Iris pigment epithelial cell (primary cell): ENCODE measurements at regions not wholly inside any gene's neighbourhood (a gene's known extent, or its start where the extent isn't known, plus 50 kb on each side); places are given as distances from the start of the nearest gene placed in this dataset.
"Not testable (repeated sequence)": the region's sequence is repeated elsewhere in the genome, so short reads cannot be mapped to it uniquely, and the experiment has no call there.

Source experiments
- DNase-seq: peaks from one replicate; pipeline ENCODE4 v3.0.0-alpha.2; 2011; ENCODE audit warnings: low read depth

- no peak for DNase-seq
Observed at GRCh38 chr11:57047610-57048009, 58.9 kb downstream of the OR5AK2 start.

GRCh38 chr11:57049749-57050148 is 61.0 kb downstream of the OR5AK2 start:
- no peak for DNase-seq

- no peak for DNase-seq
Observed at GRCh38 chr11:57054817-57055216, 66.1 kb downstream of the OR5AK2 start.

DNA sequence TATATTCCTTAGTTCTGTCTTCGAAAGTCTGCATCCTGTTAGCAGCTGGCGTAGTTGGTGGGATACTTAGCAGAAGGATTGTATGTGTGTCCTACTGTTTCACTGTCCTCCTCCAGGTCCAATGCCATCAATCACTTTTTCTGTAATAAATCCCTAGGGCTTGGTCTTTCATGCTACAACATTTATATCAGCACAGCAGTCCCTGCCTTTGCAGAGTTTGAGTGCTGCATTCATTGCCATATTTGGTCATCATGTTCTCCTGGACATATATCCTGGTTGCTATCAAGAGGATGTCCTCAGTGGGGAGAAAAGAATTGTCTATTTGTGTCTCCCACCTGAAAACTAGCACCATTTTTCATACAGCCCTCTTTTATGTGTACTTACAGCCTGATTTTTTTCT is 67.0 kb downstream of the OR5AK2 start:
- no peak for DNase-seq

DNA sequence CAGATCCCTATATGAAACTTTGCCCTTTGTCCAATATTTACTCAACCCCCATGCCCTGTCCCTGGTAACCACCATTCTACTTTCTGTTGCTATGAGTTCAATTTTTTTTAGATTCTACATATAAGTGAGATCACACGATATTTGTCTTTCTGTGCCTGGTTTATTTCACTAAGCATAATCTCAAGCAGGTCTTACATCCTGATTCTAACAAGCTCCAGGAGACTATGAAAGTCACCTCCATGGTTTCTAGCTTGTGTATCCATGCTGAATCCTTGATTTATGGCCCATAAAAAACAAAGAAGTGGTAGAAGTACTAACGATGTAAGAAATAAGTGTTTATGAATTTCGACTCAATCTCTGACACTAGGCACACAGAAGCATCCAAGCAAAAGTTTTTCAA is 68.0 kb downstream of the OR5AK2 start:
- DNase-seq, result no peak

- DNase-seq, result no peak
Observed at GRCh38 chr11:57057561-57057960, 68.8 kb downstream of the OR5AK2 start.

- DNase-seq, result not testable (repeated sequence)
Observed at GRCh38 chr11:57062957-57063356, 74.2 kb downstream of the OR5AK2 start.

GRCh38 chr11:57069942-57070341 is 81.2 kb downstream of the OR5AK2 start:
- DNase-seq, result peak; percentile 59

- DNase-seq, result peak; percentile 61
Observed at GRCh38 chr11:57071829-57072228, 83.1 kb downstream of the OR5AK2 start.

GRCh38 chr11:57072640-57073039 is 83.9 kb downstream of the OR5AK2 start:
- DNase-seq, result peak; percentile 98

GRCh38 chr11:57073128-57073527 is 84.4 kb downstream of the OR5AK2 start:
- peak; percentile 14 for DNase-seq

DNA sequence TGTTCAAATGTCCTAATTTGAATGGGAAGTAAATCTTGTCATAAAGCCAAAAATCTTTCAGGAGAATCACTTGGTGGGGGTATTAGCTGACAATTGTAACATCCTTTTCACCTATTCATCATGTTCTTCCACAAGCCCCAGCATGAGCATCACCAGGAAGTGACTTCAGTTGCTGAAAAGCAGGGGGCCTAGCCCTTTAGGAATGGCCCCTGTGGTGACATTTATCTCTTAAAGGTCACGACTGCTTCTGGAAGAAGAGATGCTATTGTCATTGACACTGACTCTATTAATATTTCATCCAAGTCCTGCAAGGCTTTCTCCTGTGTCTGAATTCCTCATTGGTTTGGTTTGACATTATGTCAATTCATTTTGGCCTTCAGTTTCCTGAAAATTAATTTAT is 92.6 kb downstream of the OR5AK2 start:
- no peak for DNase-seq

DNA sequence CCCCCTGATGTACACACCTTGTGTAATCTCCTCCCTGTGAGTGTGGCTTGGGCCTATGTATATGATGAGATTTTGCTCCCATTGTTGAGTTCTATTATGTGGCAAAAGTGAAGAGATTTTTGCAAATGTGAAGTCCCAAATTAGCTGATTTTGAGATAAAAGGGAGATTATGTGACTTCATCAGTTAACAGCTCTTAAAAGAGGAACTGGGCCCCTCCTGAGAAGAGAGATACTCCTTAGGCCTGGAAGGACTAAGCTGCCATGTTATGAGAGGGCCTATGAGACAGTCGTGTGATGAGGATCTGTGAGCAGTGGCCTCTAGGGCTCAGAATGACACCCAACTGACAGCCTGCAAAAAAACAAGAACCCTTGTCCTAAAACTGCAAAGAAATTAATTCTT is 93.4 kb downstream of the OR5AK2 start:
- no peak for DNase-seq

DNA sequence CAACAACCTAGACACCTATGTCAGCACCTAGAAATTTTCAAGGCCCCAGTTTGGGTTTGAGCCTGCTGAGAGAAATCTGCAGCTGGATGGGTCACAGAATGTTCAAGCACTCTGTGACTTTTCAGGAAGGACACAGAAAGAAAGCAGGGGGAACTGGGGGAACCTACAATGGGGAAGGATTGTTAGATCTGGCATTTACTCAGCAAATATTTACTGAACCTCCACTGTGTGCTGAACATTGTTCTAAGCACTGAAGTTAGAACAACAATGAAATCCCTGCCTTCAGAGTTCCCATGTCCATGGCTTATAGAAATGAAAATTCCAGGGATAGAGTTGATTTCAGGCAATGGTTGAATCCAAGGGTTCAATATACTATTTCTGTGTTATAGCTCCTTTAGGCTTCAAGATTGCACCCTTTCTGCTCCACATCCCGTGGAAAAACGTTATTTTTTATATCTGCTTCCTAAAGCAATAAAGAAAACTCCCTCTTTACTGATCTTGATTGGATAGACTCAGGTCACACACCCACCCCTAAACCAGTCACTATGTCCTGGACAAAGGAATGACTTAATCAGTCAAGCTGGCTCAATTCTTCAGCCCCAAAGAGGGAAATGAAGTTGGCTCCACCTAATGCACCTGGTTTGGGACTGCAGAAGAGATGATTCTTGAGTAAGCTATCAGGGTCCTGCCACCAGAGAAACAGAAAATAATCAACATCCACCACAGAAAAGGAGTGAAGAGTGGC is 95.1 kb downstream of the OR5AK2 start:
- no peak for DNase-seq

DNA sequence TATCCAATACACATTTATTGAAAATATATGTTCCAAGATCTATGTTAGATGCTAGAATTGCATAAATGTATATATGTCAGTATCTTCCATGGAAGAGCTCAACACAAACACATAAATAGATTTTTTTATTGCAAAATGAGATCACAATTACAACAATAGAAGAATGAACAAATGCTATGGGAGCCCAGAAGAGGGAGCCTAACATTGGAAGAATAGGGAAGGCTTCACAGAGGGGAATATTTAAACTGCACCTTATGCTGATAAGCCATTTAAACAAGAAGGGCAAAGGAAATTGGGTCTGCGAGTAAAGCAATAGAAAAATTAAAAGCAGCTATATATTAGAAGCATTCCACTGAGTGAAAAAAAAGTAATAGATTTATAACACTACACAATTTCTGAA is 96.1 kb upstream of the LRRC55 start:
- no peak for DNase-seq

DNA sequence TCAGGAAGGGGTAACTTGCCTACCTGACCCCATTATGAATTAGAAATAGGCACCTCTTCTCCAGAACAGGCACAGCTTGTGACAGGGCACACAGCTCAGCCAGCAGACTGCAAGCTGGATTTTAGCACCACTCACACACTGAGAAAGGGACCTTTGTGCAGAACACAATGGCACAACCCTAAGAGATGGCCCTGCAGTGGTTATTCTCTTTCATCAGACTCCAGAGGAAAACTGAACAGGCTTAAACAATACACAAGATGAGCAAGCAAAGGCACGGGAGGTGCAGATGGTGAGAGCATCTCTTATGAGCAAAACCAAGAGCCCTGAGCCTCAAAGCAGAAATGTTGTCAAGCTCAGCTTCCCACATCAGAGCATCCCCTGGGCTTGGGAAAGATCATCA is 93.8 kb upstream of the LRRC55 start:
- DNase-seq, result no peak

DNA sequence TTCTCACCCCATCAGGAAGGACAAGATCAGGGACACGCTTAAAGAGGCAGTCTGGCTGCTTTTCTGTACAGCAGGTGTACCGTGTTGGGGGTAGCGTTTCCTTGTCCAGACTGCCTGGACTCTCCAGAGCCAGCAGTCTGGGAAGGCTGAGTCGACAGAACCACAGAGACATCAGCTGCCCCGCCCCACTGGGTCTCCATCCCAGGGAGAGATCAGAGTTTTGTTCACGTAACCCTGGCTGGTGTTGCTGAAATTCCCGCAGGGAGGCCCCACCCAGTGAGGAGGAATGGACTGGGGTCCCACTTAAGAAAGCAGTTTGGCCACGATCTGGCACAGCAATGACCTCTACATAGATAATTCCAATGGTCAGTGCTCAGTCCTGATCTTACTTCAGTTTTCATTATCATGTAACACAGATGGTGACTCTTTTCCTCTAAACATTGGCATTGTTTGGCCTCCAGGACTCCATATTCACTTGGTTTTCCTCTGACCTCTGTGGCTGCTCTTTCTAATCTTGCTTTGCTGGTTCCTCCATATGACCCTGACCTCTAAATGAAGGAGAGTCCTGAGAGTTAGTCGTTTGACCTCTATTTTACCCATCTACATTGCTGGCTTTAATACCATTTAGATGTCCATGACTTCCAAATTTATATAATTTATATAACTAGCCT is 89.6 kb upstream of the LRRC55 start:
- DNase-seq, result no peak

- peak; percentile 66 for DNase-seq
Observed at GRCh38 chr11:57094181-57094935, 87.4 kb upstream of the LRRC55 start.

- no peak for DNase-seq
Observed at GRCh38 chr11:57095417-57095816, 86.3 kb upstream of the LRRC55 start.

DNA sequence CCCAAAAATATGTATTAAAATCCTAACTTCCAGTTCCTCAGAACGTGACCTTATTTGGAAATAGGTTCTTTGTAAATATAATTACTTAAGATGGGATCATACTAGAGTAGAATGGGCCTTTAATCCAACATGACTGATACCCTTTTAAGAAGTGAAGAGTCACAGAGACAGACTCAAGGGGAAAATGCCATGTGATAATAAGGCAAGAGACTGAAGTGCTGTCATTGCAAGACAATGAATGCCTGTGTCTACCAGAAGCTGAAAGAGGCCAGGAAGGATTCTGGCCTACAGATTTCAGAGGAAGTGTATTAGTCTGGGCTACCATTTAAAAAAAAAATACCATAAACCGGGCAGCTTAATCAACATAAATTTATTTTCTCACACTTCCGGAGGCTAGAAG is 85.9 kb upstream of the LRRC55 start:
- no peak for DNase-seq

- DNase-seq, result no peak
Observed at GRCh38 chr11:57097149-57097548, 84.6 kb upstream of the LRRC55 start.

DNA sequence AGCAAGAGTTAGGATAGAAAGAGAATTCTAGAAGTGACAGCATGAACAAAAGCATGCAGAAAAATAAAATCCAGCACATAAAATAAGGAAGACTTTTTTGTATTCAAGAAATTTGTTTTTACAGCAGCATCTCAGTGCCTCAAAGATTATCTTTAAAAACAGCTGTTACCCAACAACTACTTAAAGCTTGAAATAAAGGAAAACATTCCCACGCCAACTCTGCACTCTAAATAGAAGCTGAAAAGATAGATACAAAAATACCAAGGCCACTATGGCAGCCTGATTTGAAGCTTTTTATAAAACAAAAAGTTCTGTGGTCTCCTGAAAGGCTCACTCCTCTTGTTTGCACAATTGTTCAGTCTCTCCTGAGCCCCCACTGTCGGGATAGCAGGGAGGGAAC is 83.6 kb upstream of the LRRC55 start:
- no peak for DNase-seq
